SIG-M5 treated with dmso at 0.1 percent for 504 hours (cell line): ENCODE measurements at regions not wholly inside any gene's neighbourhood (a gene's known extent, or its start where the extent isn't known, plus 50 kb on each side); places are given as distances from the start of the nearest gene placed in this dataset.
"Not testable (repeated sequence)": the region's sequence is repeated elsewhere in the genome, so short reads cannot be mapped to it uniquely, and the experiment has no call there.

Source experiments
- DNase-seq: peaks from one replicate; lab custom pipeline; 2025; ENCODE audit not compliant: unreplicated experiment; lab: John Stamatoyannopoulos, UW

DNA sequence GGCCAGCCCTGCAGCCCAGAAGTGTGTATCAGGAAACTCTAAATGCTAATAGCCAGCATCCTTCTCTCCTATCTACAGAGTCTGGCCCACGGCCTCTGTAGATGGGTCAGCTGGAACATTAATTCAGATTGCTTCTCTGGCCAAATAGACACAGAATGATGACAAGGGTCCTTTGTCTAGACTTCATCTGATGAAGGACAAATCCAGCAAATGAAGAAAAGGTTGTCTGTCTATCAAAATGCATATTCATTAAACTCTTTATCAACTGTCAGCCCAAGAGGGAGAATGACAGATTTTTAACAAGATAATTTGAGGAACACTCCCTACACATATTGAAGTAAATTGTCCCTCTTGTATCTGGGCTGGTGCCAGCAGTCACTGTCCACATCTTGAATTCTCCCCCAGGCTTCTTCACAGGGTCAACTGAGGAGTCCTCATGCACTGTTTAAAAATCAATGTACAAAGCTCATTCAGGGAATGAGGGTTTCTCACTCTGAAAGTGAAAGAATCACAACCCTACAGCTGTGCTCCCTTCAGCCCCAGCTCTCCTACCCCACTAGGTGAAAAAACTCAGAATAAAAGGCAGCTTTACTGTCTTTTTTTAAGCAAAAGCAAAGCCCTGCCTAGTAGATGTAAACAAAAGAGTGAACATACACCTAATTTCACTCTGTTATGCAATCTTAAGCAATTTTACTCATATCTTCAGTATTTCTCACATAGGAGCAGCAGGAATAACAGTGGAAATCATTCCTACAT lies 507.7 kb downstream of the IGSF11 start:
- no peak for DNase-seq

DNA sequence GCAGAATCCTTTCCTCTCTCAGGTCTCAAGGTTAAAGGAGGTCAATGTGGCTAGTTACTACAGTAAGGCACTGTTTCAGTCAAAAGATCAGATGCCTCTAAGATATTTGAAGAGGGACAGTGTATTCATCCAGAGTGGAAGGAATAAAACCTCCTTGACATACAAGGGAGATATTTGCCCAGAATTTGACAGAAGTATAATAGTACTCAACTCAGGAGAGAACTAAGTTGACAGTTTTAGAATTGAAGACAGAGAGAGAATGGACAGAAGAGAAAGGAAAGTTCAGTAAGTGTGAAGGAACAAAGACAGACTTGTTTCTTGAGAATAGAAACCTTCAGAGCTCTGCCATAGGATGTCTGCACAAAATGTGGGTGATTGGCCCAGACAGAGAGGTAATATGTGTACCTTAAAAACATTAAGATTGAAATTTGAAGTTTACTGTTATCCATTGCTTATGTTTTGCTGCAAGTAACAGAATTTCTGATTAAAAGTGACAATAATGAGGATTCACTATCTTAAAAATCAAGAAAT lies 507.1 kb downstream of the IGSF11 start:
- DNase-seq, result no peak

DNA sequence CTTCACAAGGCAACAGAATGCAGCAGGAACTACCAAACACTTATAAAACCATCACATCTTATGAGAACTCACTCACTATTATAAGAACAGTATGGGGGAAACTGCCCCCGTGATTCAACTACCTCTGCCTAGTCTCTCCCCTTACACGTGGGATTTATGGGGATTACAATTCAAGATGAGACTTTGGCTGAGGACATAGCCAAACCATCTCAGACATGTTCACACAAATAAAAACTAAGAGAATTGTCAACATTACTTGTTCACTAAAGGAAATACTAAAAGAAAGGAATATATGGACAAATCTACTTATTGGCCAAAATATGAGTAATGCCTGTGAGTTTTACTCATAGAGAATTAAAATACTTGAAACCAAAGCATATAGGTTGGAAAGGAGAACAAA lies 505.1 kb downstream of the IGSF11 start:
- no peak for DNase-seq

DNA sequence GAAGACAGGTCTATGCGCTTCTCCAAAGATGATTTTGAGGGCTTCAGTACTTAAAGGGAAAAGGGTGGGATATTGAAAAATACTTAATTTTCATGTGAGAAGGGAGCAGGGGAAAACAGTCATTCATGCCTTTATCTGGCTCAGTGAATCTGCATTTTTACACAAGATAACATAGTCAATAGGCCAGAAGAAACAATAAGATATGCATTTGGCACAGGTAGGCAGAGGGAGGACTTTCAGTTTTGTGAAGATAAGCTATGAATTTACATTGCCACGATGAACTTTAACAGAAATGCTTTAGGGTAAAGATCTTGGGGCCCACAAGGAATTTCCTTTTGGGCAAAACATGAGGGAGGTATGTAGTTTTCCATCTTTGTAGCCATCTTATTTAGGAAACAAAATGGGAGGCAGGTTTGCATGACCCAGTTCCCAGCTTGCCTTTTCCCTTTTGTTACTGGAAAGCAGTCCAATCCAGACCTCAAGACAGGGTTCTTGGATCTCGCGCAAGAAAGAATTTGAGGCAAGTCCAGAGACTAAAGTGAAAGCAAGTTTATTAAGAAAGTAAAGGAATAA lies 504.2 kb downstream of the IGSF11 start:
- no peak for DNase-seq

DNA sequence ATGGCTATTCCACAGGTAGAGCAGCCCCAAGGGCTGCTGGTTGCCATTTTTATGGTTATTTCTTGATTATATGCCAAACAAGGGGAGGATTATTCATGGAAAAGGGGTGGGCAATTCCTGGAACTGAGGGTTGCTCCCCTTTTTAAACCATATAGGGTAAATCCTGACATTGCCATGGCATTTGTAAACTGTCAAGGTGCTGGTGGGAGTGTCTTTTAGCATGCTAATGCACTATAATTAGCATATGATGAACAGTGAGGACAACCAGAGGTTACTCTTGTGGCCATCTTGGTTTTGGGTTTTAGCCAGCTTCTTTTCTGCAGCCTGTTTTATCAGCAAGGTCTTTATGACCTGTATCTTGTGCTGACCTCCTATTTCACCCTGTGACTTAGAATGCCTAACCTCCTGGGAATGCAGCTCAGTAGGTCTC lies 503.7 kb downstream of the IGSF11 start:
- not testable (repeated sequence) for DNase-seq

DNA sequence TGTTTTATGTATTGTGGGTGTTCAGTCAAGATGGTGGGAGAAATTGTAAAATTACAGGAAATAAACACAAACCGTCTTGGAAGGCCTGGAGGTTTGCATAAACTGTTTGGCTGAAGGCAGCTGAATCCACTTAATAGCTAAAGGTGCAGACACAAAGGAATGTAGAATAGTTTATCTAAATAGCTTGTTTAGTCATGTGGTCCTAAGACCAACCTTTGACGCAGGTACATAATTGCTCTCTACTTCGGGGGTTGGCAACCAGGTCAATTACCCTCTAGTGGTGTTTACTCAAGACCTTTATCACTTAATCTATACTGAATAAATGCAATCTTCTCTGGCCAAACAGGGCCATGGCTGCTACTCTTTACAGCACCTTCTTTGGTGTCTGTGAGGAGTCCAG lies 502.8 kb downstream of the IGSF11 start:
- no peak for DNase-seq

DNA sequence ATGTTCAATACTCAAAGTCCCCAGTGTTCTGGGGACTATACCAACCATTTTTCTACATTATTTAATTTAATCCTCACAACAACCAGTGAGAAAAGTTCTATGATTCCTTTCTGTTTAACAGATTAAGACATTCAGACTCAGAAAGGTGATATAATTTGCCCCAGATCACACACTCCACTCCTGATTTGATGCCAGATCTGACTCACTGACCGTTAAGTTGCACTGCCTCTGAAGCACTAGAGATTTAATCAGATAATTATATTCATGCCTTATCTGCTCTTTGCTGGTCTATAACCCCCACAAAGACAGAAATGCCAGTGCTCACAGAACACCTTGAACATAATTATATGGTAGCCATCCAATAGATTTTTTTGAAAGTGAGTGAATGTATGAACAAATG lies 501.0 kb downstream of the IGSF11 start:
- no peak for DNase-seq

DNA sequence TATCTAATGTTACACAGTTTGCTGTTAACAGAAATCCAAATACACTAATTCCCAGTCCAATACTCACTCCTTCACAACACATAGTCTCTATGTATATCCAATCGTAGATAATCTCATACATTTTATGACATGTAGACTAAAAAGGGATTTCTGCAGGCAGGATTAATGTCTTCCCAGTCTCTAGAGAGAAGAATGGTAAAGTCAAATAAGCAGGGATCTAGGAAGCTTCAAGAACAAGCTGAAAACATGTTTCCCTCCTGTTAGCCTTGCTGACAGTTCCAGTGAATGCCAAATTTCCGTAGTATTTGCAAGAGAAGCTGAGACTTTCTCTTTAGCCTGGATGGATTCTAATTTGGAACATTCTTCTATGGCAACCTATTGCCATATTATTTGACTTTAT lies 500.1 kb downstream of the IGSF11 start:
- DNase-seq, result no peak

DNA sequence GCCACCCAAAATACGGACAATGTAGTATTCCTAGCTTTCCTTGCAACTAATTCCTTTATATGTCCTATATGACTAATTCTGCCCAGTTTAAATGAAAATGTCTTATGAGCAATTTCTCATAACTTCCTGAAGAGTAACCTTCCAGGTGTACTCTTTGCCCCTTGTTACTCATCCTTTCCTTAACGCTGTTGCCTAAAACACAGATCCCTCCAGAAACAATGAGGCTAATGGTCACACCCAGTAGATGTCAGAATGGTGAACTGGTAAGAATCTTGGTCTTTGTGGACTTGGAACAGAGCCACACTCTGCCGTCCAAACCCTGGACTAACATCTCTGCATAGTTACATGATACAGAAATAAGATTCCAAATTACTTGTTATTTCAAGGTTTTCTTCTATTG lies 497.9 kb downstream of the IGSF11 start:
- DNase-seq, result no peak

DNA sequence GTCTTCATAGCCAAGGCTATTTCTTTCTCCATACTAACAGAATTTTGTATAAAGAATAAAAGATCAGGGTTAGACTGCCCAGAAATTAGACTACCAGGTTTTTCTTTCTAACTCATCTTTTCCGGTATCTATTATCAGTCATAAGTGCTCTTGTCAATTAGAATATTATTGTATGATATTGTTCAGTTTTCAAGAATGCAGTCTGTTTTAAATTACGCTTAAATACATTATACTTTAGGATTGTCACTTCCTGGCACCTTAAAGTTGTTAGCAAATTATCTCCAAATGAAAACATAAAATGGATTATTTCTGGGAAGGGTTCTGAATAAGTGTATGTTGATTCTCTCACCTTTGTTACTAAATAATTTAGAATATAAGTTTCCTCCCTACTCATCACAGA lies 497.2 kb downstream of the IGSF11 start:
- DNase-seq, result no peak

DNA sequence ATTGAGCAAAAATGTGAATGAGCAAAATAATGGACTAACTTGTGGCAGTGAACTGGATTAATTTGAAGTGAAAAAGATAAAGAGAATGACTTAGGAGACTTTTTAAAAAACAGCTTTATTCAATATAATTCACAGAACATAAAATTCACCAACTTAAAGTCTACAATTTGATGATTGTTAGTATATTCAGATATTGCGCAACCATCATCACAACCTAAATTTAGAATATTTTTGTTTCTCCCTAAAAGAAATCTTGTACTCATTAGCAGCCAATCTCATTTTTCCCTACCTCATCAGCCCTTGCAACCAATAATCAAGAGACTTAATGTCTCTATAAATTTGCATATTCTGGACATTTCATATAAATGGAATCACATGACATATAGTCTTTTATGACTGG lies 496.5 kb downstream of the IGSF11 start:
- no peak for DNase-seq

DNA sequence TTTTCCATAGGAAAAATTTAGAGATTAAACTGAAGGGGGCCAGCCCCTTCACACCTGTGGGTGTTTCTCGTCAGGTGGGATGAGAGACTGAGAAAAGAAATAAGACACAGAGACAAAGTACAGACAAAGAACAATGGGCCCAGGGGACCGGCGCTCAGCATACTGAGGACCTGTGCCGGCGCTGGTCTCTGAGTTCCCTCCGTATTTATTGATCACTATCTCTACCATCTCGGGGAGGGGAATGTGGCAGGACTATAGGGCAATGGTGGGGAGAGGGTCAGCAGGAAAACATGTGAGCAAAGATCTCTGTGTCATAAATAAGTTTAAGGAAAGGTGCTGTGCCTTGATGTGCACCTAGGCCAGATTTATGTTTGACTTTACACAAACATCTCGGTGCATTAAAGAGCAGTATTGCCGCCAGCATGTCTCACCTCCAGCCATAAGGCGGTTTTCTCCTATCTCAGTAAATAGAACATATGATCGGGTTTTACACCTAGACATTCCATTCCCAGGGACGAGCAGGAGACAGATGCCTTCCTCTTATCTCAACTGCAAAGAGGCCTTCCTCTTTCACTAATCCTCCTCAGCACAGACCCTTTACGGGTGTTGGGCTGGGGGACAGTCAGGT lies 494.7 kb downstream of the IGSF11 start:
- not testable (repeated sequence) for DNase-seq

DNA sequence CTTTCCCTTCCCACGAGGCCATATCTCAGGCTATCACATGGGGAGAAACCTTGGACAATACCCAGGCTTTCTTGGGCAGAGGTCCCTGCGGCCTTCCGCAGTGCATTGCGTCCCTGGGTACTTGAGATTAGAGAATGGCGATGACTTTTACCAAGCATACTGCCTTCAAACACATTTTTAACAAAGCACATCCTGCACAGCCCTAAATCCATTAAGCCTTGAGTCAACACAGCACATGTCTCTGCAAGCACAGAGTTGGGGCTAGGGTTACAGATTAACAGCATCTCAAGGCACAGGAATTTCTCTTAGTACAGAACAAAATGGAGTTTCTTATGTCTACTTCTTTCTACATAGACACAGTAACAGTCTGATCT lies 494.2 kb downstream of the IGSF11 start:
- DNase-seq, result not testable (repeated sequence)

DNA sequence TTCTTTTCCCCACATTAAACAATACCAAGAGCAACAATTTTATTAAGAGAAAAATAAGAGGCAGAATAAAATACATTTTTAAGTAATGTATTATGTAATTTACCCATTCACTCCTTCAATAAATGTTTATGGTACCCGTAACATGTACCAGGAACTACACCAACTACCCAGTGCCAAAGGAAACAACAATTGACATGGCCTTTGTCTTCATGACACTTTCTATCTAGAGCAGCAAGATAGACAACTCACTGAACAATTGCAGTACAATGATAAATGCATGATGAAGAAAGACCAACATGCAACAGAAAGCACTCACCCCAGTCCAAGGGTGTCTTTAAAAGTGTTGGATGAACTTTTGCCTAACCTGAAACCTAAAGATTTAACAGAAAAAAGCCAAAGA lies 493.8 kb downstream of the IGSF11 start:
- DNase-seq, result no peak

DNA sequence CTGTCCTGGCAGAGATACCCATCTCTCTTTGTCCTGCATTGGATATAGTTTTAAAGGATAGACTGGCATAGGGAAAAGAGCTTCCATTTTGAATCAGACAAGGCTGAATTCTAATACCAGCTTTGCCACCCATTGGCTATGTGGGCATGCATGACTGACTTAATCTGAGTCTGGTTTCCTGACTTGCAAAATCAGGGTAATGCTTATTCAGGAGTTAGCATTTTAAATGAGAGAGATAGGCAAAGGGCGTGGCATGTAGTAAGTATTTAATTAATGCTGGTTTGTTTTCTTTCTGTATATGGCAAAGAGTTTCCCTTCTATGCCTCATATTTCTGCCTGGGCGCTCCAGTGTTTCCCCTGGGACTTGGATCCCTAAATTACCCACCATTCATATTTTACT lies 492.9 kb downstream of the IGSF11 start:
- no peak for DNase-seq

DNA sequence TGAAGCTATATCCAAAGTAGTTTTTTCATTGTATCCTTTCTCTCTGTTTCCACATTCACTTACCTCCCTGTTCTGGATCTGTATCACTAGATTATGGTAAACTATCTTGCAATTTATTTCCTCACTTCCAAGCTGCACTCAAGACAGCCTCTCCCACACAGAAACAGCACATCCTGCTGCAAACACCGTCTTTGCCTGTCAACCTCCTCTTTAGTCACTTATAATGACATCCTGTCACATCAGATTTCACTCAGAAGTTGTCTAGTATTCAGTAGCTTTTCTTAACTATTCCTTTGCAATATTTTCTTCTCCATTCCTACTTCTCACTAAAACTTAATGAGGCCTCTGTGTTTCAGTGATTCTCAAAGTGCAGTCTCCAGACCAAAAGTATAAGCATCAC lies 490.8 kb downstream of the IGSF11 start:
- no peak for DNase-seq

DNA sequence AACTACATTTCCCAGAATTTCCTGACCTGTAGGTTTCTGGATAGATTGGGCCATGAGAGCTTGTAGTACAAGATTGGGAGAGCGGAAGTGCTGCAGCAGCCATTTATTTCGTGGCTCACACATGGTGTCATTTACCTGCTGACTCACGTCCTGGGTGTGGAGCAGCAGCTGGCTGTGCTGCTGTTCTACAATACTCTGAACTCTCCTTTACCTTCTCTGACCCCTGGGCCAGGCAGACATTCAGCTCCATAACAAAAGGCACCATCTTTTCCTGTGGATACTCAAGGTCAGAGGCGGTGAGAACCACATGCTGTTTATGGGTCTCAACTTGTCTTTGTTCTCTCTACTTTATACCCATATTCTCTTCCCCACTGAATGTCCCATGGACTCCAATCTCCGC lies 490.2 kb downstream of the IGSF11 start:
- DNase-seq, result no peak

DNA sequence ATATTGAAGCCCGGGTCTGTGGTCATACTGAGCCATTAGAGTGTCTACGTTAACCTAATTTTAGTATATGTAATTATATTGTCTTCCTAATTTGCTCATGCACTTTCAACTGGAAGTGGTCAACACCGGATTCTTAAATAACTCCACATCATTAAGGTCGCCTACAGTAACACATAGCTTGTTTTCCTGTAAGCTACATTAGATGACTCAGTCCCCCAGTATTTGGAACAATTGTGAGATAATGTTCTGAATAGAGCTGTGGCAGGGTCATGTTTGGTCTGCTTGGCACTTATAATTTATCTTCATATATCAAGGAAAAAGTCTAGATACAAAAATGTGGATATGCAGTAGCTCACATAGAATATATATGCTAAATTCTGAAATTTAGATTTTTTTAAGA lies 486.2 kb downstream of the IGSF11 start:
- DNase-seq, result no peak

DNA sequence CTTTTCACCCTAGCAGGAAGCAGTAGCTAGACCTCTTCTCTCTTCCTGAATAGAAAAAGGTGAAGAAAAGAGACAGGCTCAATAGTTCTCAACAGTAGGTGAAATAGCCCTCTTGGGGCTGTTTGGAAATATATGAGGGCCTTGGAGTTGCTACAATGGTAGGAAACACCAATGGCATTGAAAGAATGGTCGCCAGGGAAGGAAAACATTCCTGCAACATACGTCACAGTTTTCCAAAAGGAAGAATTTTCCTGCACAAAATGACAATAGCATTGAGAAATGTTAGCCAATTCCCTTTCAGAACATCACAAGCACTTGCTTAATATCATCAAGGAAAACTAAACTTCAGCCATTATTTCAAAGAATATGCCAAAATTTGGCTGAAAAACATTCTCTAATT lies 484.5 kb downstream of the IGSF11 start:
- DNase-seq, result no peak

DNA sequence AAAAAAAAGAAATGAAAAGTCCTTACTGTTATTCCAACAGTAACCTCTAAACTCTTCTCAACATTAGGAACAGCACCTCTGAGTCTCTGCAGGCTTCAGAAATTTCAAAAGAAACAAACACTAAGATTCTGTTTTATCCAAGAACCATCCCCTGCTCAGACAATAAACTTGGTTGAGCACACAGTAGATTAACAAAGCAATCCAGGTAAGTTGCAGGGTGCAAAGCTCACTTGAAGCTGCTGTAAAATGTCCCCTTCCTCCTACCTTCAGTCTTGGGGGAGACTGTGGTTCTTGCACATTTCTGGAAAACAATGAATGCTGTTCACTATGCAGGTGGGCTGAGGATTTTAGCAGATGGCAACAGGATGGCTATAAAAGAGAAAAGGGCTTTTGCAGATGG lies 484.1 kb downstream of the IGSF11 start:
- DNase-seq, result no peak

DNA sequence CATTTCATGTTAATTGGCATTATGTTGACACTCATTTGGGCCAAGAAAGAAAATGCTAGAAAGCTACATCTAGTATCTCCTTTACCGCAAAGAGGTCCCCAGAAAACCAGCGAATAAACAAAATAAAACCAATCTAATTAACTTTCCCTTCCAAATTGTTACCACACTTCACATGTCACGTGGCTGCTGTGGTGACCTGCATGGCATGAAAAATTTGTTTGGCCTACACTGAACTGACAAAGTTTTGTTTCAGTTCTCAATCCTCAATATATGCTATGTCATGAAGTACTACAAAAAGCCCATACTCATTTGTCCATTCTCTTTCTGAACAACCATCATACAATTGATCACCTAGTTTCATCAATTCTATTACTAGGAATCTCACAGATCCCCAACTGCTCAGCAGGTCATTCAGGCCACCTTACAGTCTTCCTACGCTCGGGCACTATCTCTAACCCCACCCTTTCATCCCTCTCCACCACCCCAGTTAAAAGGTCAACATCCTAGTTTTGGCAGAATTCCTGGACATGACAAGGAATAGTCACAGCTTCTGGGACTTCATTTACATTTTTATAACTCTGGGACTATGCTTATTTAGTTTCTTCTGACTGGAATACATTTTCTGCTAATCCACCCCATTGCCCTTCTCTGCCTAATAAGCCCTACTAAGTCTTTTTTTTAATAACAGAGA lies 480.4 kb downstream of the IGSF11 start:
- no peak for DNase-seq

DNA sequence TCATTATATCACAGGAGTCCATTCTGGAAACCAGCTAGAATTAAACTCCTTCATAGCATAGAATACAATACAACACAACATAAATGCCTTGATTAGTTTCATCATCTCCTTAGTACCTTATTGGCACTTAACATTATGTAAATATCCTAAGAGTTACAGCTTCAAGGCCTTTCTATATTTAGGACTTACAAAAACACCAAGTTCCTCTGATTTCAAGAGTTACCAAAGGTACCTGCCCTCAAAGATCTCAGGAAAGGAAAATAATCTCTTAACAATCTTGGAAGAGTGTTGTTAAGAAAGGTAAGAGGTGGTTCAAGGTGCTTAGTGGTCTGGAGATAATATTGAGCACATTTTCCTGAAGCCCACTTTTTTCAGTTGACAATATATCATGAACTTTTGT lies 477.7 kb downstream of the IGSF11 start:
- DNase-seq, result no peak
